GM12872 (cell line): ENCODE measurements at regions not wholly inside any gene's neighbourhood (a gene's known extent, or its start where the extent isn't known, plus 50 kb on each side); places are given as distances from the start of the nearest gene placed in this dataset.

Experiments
- TF ChIP-seq, protein P1 (sequence below): IDR thresholded peaks from 3 replicates; pipeline ENCODE4 v1.5.1; 2011; ENCODE audit warnings: low read depth, mild to moderate bottlenecking, low read length, moderate library complexity; ENCODE audit not compliant: insufficient read depth

GRCh38 chr1:233509526-233509925 lies 104.4 kb upstream of the KCNK1 start:
- TF ChIP-seq, protein P1, sequence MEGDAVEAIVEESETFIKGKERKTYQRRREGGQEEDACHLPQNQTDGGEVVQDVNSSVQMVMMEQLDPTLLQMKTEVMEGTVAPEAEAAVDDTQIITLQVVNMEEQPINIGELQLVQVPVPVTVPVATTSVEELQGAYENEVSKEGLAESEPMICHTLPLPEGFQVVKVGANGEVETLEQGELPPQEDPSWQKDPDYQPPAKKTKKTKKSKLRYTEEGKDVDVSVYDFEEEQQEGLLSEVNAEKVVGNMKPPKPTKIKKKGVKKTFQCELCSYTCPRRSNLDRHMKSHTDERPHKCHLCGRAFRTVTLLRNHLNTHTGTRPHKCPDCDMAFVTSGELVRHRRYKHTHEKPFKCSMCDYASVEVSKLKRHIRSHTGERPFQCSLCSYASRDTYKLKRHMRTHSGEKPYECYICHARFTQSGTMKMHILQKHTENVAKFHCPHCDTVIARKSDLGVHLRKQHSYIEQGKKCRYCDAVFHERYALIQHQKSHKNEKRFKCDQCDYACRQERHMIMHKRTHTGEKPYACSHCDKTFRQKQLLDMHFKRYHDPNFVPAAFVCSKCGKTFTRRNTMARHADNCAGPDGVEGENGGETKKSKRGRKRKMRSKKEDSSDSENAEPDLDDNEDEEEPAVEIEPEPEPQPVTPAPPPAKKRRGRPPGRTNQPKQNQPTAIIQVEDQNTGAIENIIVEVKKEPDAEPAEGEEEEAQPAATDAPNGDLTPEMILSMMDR = no peak

DNA sequence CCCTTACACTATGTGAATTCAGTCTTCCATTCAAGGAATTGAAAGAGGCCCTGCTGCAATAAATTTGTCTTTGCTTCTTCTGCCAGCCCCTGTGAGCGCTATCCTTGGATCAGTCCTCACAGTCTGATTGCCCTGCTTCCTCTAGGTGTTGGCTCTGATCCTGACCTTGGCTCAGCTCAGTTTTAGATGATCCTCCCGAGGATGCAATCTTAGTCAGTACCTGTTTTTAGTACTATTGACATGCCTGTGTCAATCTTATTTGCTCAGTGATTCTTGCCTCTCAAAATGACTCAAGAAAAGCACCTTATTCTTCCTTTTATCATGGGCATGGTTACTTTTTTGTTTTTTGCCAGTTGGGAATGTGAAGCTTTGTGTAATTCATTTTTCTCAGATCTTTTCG lies 101.4 kb upstream of the KCNK1 start:
- TF ChIP-seq, protein P1 = no peak

- TF ChIP-seq, protein P1 = no peak
Observed at GRCh38 chr1:233513431-233513830, 100.5 kb upstream of the KCNK1 start.

GRCh38 chr1:233514946-233515391 lies 98.9 kb upstream of the KCNK1 start:
- TF ChIP-seq, protein P1 = no peak

DNA sequence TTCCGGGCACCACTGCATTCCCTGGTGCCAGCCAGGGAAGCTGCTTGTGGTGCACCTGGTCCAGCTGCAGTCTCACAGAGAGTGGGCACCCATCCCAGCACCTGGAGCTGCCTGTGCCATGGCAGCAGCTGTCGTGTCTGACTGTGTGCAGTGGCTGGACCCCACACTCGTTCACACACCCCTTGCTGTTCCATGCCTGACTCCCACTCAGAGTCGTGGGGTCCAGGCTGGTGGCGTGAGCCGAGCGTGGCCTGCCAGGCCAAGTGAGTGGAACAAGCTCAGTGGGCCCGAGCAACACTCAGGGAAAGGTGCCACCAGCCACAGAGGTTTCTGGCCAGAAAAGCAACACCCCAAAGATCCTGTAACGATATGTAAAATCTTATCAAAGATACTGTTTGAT lies 97.2 kb upstream of the KCNK1 start:
- TF ChIP-seq, protein P1 = no peak

- TF ChIP-seq, protein P1 = peak; percentile 62
Observed at GRCh38 chr1:233518344-233518743, 95.6 kb upstream of the KCNK1 start.

GRCh38 chr1:233520261-233521191 lies 93.4 kb upstream of the KCNK1 start:
- TF ChIP-seq, protein P1 = no peak
